HG03095 (cell line): ENCODE measurements at regions not wholly inside any gene's neighbourhood (a gene's known extent, or its start where the extent isn't known, plus 50 kb on each side); places are given as distances from the start of the nearest gene placed in this dataset.
"Not testable (repeated sequence)": the region's sequence is repeated elsewhere in the genome, so short reads cannot be mapped to it uniquely, and the experiment has no call there.

ENCODE experiments used
- ATAC-seq: cut with Tn5 transposase; IDR thresholded peaks from one replicate; pipeline ENCODE4 v1.9.1; 2021; ENCODE audit warnings: moderate library complexity; ENCODE audit not compliant: unreplicated experiment

DNA sequence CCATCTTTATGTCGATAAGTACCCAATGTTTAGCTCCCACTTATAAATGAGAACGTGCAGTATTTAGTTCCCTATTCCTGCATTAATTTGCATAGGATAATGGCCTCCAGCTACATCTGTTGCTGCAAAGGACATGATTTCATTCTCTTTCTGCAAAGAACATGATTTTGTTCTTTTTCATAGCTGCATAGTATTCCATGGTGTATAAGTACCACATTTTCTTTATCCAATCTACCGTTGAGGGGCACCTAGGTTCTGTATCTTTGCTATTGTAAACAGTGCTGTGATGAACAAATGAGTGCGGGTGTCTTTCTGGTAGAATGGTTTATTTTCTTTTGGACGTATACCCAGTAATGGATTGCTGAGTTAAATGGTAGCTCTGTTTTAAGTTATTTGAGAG lies 63.0 kb downstream of the HLX start:
- no peak for ATAC-seq

DNA sequence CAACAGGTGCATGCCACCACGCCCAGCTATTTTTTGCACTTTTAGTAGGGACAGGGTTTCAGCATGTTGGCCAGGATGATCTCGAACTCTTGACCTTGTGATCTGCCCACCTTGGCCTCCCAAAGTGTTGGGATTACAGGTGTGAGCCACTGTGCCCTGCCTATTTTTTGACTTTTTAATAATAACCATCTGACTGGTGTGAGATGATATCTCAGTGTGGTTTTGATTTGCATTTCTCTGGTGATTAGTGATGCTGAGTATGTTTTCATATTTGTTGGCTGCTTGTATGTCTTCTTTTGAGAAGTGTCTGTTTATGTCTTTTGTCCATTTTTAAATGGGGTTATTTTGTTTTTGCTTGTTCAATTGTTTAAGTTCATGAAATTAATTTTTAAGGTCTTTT lies 63.7 kb downstream of the HLX start:
- not testable (repeated sequence) for ATAC-seq

DNA sequence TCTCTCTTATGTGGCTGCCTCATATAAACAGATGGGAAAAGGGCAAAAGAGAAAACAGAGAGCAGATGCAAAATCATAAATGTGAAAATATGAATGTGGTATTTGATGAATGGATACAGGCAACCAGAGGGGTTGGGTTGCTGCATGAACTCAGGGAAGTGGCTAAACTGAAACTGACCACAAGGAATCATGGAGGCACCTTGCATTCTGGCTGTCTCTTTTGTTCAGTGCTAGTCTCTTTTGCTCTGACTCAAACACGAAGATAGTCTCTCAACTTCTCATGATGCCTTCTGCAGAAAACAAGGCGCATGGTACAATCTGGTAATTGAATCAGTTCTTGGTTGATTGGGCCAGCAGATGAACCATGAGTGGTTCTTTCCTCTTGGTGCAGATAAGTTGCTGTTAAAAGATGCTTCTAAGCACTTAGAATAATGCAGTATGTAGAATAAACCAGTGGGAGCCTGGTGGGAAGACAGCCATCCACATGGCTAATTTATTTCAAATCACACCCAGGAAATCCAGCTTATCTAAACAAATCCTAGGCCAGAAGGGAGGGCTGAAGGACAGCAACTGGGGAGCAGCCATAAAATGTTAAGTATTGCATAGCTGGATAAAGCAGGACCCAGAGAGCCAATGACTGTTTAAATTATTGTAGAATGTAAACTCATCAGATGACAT lies 64.2 kb downstream of the HLX start:
- ATAC-seq, result no peak

GRCh38 chr1:220950576-220950975 lies 71.3 kb downstream of the HLX start:
- ATAC-seq, result no peak

- no peak for ATAC-seq
These were observed 73.9 kb downstream of the HLX start for GRCh38 chr1:220952961-220953643.

GRCh38 chr1:220954321-220955075 lies 75.3 kb downstream of the HLX start:
- no peak for ATAC-seq

DNA sequence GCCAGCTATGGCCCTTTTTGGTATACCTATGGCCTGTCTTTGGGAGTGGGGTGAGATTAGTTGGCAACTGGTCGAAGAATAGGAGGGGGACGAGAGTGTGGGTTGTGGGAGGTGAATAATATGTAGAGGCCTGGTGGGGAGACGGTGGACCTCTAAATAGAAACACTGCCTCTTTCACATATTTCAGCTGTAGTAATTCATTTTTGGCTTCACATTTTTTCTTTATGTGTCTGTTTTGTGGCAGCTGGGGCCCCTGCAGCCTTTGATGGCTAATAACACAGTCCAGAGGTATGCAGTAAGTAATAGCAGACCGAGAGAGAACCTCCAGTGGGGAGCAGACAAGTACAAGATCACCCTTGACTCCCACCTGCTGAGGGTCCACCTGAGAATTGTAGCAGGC lies 75.9 kb downstream of the HLX start:
- no peak for ATAC-seq

GRCh38 chr1:220956501-220957232 lies 77.4 kb downstream of the HLX start:
- no peak for ATAC-seq

- no peak for ATAC-seq
These were observed 78.0 kb downstream of the HLX start for GRCh38 chr1:220957233-220957605.

GRCh38 chr1:220958234-220958633 lies 79.0 kb downstream of the HLX start:
- no peak for ATAC-seq

DNA sequence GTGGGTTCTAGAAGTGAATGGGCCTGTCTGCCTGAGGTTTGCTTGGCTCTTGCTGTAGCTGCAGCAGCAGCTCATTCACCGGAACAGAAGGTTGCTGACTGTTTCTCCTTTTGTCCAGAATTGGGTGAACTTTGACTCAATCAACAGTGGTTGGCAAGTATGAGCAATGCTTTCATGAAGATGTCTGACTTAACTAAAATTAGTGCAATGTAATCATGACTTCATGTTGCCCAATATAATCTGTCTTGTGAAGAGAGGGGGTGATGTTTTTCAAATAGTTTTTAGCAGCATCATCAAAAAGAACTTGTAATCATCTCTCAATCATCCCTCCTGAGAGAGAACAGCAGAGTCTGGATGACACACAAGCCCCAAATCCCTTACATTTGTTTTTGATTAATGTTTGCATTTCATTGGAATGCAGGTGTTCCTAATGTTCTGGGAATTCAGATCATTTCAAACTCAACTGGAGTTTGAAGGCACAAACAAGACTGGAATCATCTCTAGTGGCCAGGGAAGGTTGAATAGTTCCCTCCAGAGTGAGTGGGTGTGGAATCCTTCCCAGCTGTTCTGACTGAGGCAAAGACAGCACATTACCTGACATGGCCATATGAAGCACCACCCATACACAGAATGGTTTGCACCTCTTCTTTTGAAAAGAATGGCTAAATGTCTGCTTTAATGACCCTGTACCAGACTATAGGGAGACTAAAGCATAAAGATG lies 82.9 kb downstream of the HLX start:
- ATAC-seq, result no peak

- ATAC-seq, result no peak
These were observed 86.8 kb downstream of the HLX start for GRCh38 chr1:220966041-220966440.

GRCh38 chr1:220966473-220966872 lies 87.2 kb downstream of the HLX start:
- ATAC-seq, result no peak

DNA sequence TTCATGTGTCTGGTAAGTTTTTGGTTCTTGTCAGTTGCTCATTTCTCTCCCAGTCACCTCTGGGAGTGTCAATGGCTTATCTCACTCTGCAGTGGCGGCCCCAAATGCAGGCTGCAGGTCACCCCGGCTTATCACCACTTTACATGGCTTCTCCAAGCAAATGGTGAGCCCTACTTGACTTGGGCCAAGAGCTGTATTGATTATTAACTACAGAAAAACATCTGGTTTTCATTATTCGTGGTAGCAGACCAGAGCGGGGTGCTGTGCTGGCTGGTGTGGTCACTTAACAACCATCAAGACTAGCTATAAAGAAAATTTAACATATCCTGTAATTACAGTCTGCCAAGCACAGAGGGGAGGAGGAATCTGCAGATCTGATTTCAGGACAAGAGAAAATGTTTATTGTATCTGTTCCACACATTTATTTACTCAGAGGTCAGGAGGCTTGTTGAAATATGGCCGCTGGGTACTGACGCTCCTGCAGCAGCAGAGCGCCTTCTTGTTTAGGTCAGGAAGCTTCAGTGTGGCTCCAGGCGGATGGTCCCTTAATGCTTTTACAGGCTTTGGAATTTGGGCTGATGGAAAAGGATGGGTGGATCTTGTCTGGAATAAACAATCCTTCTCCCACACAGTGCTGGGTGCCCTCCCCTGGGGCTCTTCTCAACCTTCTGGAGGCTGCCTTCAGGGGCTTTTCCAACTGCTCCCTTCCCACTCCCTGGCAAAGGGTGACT lies 87.8 kb downstream of the HLX start:
- ATAC-seq, result no peak

DNA sequence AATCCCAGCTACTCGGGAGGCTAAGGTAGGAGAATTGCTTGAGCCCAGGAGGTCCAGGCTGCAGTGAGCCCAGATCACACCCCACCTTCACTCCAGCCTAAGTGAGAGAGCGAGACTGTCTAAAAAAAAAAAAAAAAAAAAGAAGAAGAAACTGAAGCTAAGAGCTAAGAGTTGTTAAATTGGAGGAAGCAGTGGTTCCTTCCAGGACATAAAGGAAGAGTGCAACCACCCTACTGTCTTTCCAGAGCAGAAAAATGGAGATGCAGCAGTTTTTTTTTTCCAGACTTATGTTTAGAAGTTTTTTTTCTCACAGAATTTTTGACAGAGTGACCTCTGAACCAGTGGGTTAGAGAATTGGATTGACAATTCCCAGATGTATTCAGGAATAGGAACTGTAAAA lies 88.7 kb downstream of the HLX start:
- ATAC-seq, result no peak

GRCh38 chr1:220969281-220969680 lies 90.0 kb downstream of the HLX start:
- not testable (repeated sequence) for ATAC-seq

GRCh38 chr1:220970311-220970710 lies 91.1 kb downstream of the HLX start:
- ATAC-seq, result no peak

DNA sequence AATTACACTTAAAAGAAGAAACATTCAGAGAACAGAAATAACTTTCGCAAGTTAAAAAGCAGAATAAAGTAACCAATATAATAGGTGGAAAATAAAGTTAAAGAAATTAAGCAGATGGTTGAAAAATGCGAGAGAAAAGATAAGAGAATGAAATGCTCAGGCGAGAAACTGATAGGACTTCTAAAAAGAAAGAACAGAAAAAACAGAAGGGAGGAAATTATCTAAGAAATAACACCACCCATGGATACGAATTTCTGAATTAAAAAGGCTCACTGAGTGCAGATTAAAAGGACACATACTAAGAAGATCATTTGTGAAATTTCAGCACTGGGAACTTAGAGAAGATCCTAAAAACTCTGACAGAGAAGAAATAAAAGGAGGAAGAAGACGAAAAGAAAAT lies 92.0 kb downstream of the HLX start:
- ATAC-seq, result no peak

- ATAC-seq, result no peak
These were observed 95.2 kb downstream of the HLX start for GRCh38 chr1:220974431-220974830.

- ATAC-seq, result no peak
These were observed 97.1 kb downstream of the HLX start for GRCh38 chr1:220976390-220976789.
